Muscle layer of colon (tissue), 2 donors: ENCODE measurements at regions not wholly inside any gene's neighbourhood (a gene's known extent, or its start where the extent isn't known, plus 50 kb on each side); places are given as distances from the start of the nearest gene placed in this dataset.

Experiments
- H3K27ac ChIP-seq: one replicate; pipeline ENCODE4 v1.7.0; 2013; ENCODE audit warnings: low read depth, mild to moderate bottlenecking, low read length, moderate library complexity
- H3K27me3 ChIP-seq, 2 donors: one replicate each; pipeline ENCODE4 v1.7.0; 2013; ENCODE audit warnings: low read length in 2 of 2, mild to moderate bottlenecking in 2 of 2; ENCODE audit not compliant: insufficient read depth in 2 of 2, control insufficient read depth in 1 of 2
- H3K36me3 ChIP-seq: one replicate; pipeline ENCODE4 v1.7.0; 2013; ENCODE audit warnings: mild to moderate bottlenecking, low read length; ENCODE audit not compliant: insufficient read depth
- H3K4me1 ChIP-seq: one replicate; pipeline ENCODE4 v1.7.0; 2013; ENCODE audit warnings: mild to moderate bottlenecking, low read length; ENCODE audit not compliant: insufficient read depth
- H3K4me3 ChIP-seq, 2 donors: one replicate each; pipeline ENCODE4 v1.7.0; 2013; ENCODE audit warnings: low read length in 2 of 2, low read depth in 1 of 2, mild to moderate bottlenecking in 1 of 2, moderate library complexity in 1 of 2
- H3K9ac ChIP-seq: one replicate; pipeline ENCODE4 v1.7.0; 2013; ENCODE audit warnings: low read length
- H3K9me3 ChIP-seq: one replicate; pipeline ENCODE4 v1.7.0; 2013; ENCODE audit warnings: mild to moderate bottlenecking, low read length
- donor health status: abdominal sarcoma.
- donor health status: Adenocarcinoma of cecum.

DNA sequence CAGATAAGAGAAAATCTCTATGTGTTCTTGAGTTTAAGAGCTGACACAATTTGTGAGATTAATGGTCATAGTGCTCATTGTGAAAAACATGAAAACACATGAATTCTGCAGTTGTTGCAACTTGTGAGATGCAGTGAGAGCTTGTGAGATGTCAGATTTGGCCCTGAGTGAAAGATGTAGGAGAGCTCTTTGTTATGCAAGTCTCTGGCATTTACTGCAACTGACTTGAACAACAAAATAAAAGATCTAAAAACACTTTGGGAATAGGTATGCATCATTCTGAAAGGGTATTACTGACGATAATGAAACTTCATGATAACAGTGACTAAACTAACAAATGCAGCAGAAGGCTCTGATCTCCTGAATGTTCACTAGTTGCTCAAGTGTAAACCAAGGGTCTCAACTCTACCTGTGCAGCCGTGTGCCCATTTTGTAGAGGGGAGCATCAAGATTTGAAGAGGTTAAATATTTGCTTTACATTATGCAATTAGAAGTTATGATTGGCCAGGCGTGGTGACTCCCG is 50.8 kb upstream of the SMIM36 start:
- H3K27me3 ChIP-seq, result no peaks in the 10 kb centered on the region
- H3K9me3 ChIP-seq, result no peaks in the 10 kb centered on the region
- no peaks in the 10 kb centered on the region for H3K36me3 ChIP-seq
- H3K4me1 ChIP-seq, result no peaks in the 10 kb centered on the region
- H3K4me3 ChIP-seq, result no peak overlapping the region
- no peak overlapping the region for H3K27ac ChIP-seq
- H3K9ac ChIP-seq, result no peak overlapping the region

DNA sequence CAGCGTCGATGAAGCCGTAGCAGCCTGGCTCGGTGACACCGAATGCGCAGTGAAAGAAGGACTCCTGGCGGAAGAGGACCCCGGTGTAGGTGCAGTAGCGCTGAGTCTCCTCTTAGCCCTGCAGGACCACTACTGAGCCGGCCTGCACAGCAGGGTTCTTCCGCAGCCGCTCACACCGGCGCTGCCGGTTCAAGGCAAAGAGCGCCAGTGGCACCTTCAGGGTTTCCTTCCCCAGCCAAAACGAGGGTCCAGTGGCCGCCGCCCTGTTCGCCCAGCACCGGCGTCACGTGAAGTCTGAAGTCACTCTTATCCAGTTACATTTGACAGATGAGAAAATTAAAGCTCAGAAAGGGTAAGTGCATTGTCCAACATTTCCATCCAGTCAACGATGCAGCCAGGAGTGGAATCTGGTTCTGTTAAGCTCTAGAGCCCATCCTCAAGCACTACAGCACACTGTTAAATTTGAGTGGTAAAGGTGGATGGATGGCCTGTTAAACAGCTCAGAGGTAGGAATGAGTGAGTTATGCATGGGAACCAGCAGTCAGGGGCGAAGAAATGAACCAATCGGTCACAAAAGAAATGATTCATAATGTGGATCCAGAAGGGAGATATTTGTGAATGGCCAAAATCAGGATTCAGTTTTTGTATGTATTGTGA is 50.2 kb upstream of the SMIM36 start:
- H3K36me3 ChIP-seq, result no peaks in the 10 kb centered on the region
- no peaks in the 10 kb centered on the region for H3K9me3 ChIP-seq
- no peak overlapping the region for H3K9ac ChIP-seq
- H3K27me3 ChIP-seq, result no peaks in the 10 kb centered on the region
- no peaks in the 10 kb centered on the region for H3K4me1 ChIP-seq
- no peak overlapping the region for H3K4me3 ChIP-seq
- H3K27ac ChIP-seq, result no peak overlapping the region
